Prostate gland (tissue), 2 donors: ENCODE measurements at regions not wholly inside any gene's neighbourhood (a gene's known extent, or its start where the extent isn't known, plus 50 kb on each side); places are given as distances from the start of the nearest gene placed in this dataset.

ENCODE experiments used
- CTCF ChIP-seq, 4 experiments: fragments of 200-600 bp in 2 of 4; fragments of 450-650 bp in 2 of 4; sonication (generic) in 2 of 4; IDR thresholded peaks; 1 replicate in 3 of 4; 2 replicates in 1 of 4; pipeline ENCODE4 v1.5.1; 2016 to 2019; ENCODE audit warnings: antibody characterized with exemption in 4 of 4, mild to moderate bottlenecking in 2 of 4, moderate library complexity in 2 of 4
- POLR2AphosphoS5 ChIP-seq: sonication (generic); formaldehyde crosslinking; IDR thresholded peaks from one replicate; pipeline ENCODE4 v1.6.1; 2017; ENCODE audit warnings: antibody characterized with exemption

GRCh38 chr3:66856533-66856932, 141.6 kb upstream of the KBTBD8 start:
- no peak for TF ChIP-seq CTCF (IDR thresholded peaks at IDR 0.05)
- TF ChIP-seq POLR2AphosphoS5: no peak
